ENCODE measurements at regions not wholly inside any gene's neighbourhood (a gene's known extent, or its start where the extent isn't known, plus 50 kb on each side); places are given as distances from the start of the nearest gene placed in this dataset.
"Not testable (repeated sequence)": the region's sequence is repeated elsewhere in the genome, so short reads cannot be mapped to it uniquely, and the experiment has no call there.

DNA sequence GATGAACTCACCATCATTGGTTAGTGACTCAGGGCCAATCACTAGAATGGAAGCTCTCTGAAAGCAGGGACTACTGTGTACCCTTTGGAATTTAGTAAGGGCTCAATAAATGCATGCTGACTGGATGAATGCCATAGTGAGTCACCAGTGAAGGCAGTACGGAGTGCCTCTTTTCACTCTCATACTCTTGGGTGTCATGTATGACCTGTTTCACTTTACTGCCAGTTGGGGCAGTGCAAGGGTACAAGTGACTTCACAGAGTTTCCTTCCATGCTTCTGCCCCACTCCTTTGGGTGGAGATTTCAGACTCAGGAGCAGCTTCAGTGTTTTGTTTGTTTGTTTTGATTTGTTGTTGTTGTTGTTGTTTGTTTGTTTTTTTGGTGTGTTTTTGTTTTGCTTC, 57.7 kb downstream of the SOX3 start:
- DNase-seq = no peak

DNA sequence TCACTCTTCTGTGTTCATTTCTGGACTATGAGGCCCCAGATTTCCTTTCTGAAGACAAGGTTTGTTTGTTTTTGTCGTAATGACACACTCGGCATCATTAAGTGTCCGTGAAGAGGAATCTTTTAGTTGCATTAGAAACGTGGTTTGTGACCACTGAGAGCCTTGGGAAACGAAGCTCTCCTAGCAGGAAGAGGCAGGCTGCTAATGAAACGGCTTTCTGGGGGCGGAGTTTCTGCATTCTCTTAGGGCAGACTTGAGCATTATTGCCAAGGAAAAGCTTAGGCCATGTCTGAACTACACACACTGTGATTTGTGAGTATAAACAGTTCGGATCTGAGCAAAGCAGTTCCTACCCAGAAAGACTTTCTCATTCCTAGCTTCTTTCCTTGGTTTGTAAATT, 64.0 kb downstream of the SOX3 start:
- no peak for DNase-seq

GRCh38 chrX:140439476-140439875, 65.4 kb downstream of the SOX3 start:
- no peak for DNase-seq

- no peak for DNase-seq
Observed at GRCh38 chrX:140434347-140434746, 70.5 kb downstream of the SOX3 start.

GRCh38 chrX:140433582-140433981, 71.3 kb downstream of the SOX3 start:
- no peak for DNase-seq

DNA sequence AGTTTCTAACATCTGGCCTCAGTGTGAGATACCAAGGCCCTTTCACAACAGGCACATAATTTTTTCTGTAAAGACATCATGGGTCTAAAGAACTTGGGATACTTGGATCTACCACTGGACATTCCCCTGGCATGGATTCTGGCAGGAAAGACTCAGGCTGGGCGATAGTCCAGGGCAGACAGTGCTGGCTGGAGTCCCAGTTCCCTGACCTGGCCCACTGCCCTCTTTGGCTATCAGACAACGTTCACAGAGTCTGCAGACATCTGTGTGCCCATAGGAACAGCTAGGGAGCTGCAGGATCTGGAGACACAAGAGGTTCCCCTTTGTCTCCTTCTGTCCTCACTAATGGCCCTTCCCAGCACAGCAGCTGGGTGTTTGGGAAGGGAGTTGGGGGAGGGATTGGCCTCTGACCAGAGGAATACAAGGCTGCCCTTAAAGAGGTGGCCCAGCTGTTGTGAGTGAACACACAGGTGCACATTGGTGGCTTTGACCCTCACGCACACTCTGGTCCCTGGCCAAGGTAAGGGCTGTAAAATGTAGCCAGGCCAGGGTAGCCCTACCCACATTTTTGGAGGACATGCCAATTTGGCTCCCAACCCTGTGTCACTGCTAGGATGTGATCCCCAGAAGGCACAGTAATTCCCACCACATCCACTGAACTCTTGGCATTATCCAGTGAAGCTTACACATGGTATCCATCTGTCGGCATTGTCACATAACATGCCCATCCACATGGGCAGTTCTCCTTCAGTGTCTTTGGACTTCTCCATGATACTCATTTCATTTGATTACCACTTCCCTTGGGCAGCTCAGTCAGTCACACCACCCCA, 72.3 kb downstream of the SOX3 start:
- no peak for DNase-seq

- DNase-seq = no peak
Observed at GRCh38 chrX:140431521-140431920, 73.3 kb downstream of the SOX3 start.

DNA sequence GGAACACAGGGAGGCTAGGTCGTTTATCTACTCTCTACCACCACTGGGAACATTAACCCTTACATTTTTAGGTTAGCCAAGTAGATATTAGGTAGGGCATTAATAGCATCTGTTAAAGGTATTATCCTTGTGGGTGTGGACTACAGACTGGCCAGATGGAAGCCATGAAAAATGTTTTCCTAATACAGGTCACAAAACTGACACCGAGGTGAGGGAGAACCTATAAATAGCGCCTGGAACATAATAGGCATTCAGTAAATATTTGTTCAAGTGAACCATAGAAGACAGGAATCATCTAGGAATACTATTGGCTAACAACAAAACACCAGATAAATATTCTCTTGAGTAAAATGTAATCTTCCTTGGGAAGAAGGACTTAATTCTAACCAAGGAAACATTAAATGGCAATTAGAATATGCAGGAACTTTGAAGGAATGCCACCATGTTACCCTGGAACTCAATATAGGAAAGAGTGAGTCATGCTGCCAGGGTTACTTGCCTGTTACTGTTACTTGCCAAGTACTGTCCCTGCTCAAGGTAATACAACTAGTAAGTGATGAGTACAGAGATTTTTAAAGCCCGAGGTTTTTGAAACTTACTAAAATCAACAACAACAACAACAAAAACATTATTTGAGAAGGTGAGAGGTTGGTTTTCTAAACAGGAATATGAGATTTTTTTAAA, 79.0 kb downstream of the SOX3 start:
- no peak for DNase-seq

DNA sequence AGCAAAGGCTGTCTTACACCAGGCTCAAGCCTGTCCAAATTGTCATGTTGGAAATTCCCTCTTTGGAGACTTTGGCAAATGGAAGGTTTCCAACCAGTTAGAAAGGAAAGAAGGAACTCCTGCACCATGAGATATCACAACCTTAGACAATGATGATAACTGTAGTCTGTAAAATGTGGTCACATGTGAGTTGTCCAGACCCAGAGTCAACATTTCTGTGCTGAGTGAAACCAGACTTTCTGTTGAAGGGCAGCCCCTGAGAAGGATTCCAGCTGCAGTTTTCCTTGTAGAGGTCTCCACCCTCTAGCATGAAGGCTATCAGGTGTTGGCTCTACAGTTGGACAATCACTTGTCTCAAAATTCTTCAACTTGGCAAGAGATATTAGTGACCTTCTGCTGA, 82.4 kb downstream of the SOX3 start:
- DNase-seq = no peak

GRCh38 chrX:140402131-140402530, 102.7 kb downstream of the SOX3 start:
- not testable (repeated sequence) for DNase-seq

- not testable (repeated sequence) for DNase-seq
Observed at GRCh38 chrX:140396326-140396725, 108.5 kb downstream of the SOX3 start.

DNA sequence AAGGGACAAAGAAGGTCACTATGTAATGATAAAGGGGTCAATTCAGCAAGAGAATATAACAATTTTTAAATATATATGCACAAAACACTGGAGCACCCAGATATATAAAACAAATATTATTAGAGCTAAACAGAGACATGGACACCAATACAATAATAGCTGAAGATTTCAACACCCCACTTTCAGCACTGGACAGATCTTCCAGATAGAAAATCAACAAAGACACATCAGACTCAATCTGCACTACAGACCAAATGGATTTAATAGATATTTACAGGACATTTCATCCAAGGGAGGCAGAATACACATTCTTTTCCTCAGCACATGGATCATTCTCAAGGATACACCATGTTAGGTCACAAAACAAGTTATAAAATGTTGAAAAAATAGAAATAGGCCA, 111.4 kb downstream of the SOX3 start:
- DNase-seq = no peak

GRCh38 chrX:140391313-140391712, 113.6 kb downstream of the SOX3 start:
- no peak for DNase-seq

DNA sequence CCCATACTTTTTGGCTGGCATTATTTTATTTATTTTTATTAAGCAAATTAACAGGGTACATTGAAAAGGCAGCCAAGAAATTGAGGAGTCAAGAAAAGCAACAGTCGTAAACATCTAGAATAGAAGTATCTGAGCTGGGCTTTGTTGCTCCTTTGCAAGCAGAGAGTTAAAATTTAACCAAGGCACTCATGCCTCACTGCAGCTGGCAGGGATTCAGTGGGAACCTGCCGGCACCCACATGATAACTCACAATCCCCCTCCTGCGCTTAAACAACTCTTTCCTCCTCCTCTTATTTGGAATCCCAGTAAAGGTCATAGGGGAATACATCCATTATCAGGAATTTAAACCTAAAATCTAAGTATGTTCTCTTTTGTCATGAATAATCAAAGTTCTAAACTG, 115.5 kb downstream of the SOX3 start:
- DNase-seq = no peak

DNA sequence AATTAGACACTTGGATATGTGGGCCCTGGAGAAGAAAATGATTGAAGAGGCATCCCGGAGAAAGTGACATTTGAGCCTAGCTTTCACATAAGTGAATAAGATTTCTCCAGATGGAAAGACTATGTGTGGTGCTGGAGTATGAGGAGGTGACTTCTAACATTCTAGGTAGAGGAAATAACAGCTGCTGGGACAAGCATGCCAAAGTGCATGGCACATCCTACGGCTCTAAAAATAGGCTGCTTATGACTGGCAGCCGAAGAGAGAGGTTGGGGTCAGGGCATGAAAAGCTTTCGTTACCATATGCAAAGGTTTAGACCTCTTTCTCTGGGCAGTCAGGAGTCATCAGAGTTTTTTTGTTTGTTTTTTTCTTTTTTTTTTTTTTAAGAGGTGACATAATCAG, 142.0 kb downstream of the SOX3 start:
- DNase-seq = no peak

GRCh38 chrX:140360924-140361323, 143.9 kb downstream of the SOX3 start:
- no peak for DNase-seq

- DNase-seq = no peak
Observed at GRCh38 chrX:140360284-140360683, 144.6 kb downstream of the SOX3 start.

DNA sequence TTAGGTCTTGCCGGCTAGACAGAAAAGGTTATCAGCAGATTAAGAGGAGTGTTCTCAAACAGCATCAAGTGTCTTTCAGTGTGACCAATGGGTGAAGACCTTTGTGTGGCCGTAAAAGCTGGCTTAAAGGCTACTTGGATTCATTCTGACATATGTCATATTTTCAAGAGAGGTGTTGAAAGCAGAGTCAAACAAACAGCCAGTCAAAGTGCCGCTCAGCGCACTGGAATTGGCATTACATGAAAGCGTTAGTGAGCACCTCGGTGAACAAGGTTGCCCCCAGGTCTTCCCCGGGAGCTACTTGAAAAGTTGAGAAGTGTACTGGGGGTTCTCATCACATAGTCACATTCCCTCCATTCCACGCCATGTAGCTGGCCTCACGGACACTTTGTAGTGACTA, 148.9 kb downstream of the SOX3 start:
- DNase-seq = no peak

GRCh38 chrX:140355429-140355828, 149.4 kb downstream of the SOX3 start:
- no peak for DNase-seq

GRCh38 chrX:140354431-140355120, 150.3 kb downstream of the SOX3 start:
- no peak for DNase-seq

DNA sequence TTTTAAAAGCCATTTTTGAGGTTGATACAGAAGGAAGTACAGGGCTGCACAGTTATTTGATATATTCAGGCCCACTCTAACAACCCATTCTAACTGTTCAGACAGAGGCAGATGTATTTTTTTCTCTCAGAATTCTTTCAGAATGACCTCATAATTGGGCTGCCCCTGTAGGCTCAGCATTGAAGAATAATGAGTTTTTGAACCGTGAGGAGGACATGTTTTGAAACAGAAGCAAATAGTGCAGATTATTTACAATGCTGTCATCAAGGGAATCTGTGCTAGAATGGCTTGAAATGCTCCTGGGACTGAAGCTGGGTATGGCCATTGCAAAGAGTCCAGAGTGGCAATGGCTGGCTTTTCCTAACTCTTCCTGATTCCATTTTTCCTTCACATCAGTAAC, 158.1 kb downstream of the SOX3 start:
- DNase-seq = no peak

- DNase-seq = no peak
Observed at GRCh38 chrX:140343226-140343868, 161.5 kb downstream of the SOX3 start.

DNA sequence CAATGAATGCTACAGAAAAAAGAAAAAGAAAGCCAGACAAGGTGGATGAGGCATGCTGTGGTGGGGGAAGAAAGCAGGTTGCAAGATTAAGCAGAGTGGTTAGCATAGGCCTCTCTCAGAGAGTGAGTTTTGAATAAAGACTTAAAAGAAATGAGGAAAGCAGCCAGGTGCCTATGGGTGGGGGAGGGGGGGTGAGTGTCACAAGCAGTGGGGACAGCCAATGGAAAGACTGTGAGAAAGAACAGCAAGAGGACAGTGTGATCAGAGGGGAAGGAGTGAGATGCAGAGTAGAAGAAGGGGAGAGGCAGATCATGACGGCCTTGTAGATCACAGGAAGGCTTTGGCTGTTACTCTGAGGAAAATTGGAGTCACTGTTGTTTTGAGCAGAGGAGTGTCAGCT, 162.5 kb downstream of the SOX3 start:
- no peak for DNase-seq

GRCh38 chrX:140337263-140337662, 167.6 kb downstream of the SOX3 start:
- DNase-seq = no peak

Measured in NCI-H774 (cell line).